Stomach (tissue), 8 donors: ENCODE measurements at regions not wholly inside any gene's neighbourhood (a gene's known extent, or its start where the extent isn't known, plus 50 kb on each side); places are given as distances from the start of the nearest gene placed in this dataset.

Source experiments
- DNase-seq, 2 donors: peaks; one replicate each; pipeline versions ENCODE4 v3.0.0 to v3.0.0-alpha.2; 2013 to 2019
- H3K27ac ChIP-seq, 5 donors: fragments of 200-600 bp in 4 of 5; sonication (generic) in 4 of 5; one replicate each; pipeline ENCODE4 v1.5.1; 2013 to 2019; ENCODE audit warnings: mild to moderate bottlenecking in 1 of 5, moderate library complexity in 1 of 5
- H3K27me3 ChIP-seq, 3 donors: fragments of 200-600 bp; sonication (generic); one replicate each; pipeline ENCODE4 v1.5.1; 2017 to 2019; ENCODE audit warnings: mixed run types in 1 of 3
- H3K36me3 ChIP-seq, 4 donors: fragments of 200-600 bp; sonication (generic); 1 replicate in 3 of 4; 2 replicates in 1 of 4; pipeline ENCODE4 v1.5.1; 2016 to 2019
- H3K4me1 ChIP-seq, 4 donors: fragments of 200-600 bp; sonication (generic); one replicate each; pipeline ENCODE4 v1.5.1; 2016 to 2019
- H3K4me3 ChIP-seq, 4 donors: fragments of 200-600 bp; sonication (generic) in 3 of 4; one replicate each; pipeline ENCODE4 v1.5.1; 2016 to 2019; ENCODE audit warnings: mild to moderate bottlenecking in 1 of 4
- H3K9me3 ChIP-seq, 4 donors: fragments of 200-600 bp; sonication (generic); one replicate each; pipeline ENCODE4 v1.5.1; 2016 to 2019
- EP300 ChIP-seq: sonication (generic); formaldehyde crosslinking; IDR thresholded peaks from one replicate; pipeline ENCODE4 v1.6.1; 2017; ENCODE audit warnings: antibody characterized with exemption
- POLR2A ChIP-seq, 4 donors: fragments of 450-650 bp; IDR thresholded peaks; one replicate each; pipeline ENCODE4 v1.6.1; 2016; ENCODE audit warnings: antibody characterized with exemption in 4 of 4, control low read depth in 2 of 4, mild to moderate bottlenecking in 1 of 4, moderate library complexity in 1 of 4
- POLR2AphosphoS5 ChIP-seq, 3 donors: sonication (generic); formaldehyde crosslinking; IDR thresholded peaks; one replicate each; pipeline ENCODE4 v1.6.1; 2016; ENCODE audit warnings: antibody characterized with exemption in 3 of 3
- WGBS, 5 donors: extraction: QIAGEN DNeasy Blood & Tissue Kit in 3 of 5; methylation state at CpG; one replicate each; pipeline versions ENCODE4 v1.1.5 to v1.1.7; 2013 to 2018; 5-methylcytosine and 5-hydroxymethylcytosine counted together
- intact Hi-C: fragments of 100-400 bp; cut with DNase I; formaldehyde crosslinking; loops from one replicate; pipeline ENCODE4 v1.15.1; 2023; ENCODE audit warnings: low total_unique reads
- TF ChIP-seq, protein P1 (sequence below), 7 experiments: fragments of 450-650 bp in 4 of 7; fragments of 200-600 bp in 3 of 7; sonication (generic) in 3 of 7; IDR thresholded peaks; one replicate each; pipeline ENCODE4 v1.5.1; 2016 to 2019; ENCODE audit warnings: antibody characterized with exemption in 7 of 7, control low read depth in 2 of 7, mild to moderate bottlenecking in 1 of 7
- donor health status: healthy with polysubstance abuse.
- donor health status: Bipolar disorder and iron deficiency.
- donor health status: healthy.

- no peak for TF ChIP-seq POLR2AphosphoS5 (IDR thresholded peaks at IDR 0.05)
- no peak for TF ChIP-seq POLR2A (IDR thresholded peaks at IDR 0.05)
- no peak for TF ChIP-seq EP300
- TF ChIP-seq, protein P1, sequence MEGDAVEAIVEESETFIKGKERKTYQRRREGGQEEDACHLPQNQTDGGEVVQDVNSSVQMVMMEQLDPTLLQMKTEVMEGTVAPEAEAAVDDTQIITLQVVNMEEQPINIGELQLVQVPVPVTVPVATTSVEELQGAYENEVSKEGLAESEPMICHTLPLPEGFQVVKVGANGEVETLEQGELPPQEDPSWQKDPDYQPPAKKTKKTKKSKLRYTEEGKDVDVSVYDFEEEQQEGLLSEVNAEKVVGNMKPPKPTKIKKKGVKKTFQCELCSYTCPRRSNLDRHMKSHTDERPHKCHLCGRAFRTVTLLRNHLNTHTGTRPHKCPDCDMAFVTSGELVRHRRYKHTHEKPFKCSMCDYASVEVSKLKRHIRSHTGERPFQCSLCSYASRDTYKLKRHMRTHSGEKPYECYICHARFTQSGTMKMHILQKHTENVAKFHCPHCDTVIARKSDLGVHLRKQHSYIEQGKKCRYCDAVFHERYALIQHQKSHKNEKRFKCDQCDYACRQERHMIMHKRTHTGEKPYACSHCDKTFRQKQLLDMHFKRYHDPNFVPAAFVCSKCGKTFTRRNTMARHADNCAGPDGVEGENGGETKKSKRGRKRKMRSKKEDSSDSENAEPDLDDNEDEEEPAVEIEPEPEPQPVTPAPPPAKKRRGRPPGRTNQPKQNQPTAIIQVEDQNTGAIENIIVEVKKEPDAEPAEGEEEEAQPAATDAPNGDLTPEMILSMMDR (IDR thresholded peaks at IDR 0.05): no peak
- no peaks in the 10 kb centered on the region for H3K27me3 ChIP-seq
- no peak overlapping the region for H3K4me3 ChIP-seq
- no peak for DNase-seq
- no peaks in the 10 kb centered on the region for H3K4me1 ChIP-seq
- WGBS, 5 donors: 85 to 96% (median 92%) methylated on average over 2 of the region's 2 CpGs
- no peak overlapping the region for H3K27ac ChIP-seq
- H3K9me3 ChIP-seq: peaks cover 0 to 3% (median 0%) of the 10 kb centered on the region in 4 donors
- intact Hi-C loops: no loop called here
- no peaks in the 10 kb centered on the region for H3K36me3 ChIP-seq
Measured at GRCh38 chr2:118657466-118657865, 190.0 kb downstream of the EN1 start.

- no peaks in the 10 kb centered on the region for H3K27me3 ChIP-seq
- TF ChIP-seq EP300 (no peak), POLR2A (IDR thresholded peaks at IDR 0.05) (no peak), POLR2AphosphoS5 (IDR thresholded peaks at IDR 0.05) (no peak)
- TF ChIP-seq, protein P1 (IDR thresholded peaks at IDR 0.05): no peak
- peak in 1 of 2 donors; percentile 30 for DNase-seq
- H3K4me3 ChIP-seq: no peak overlapping the region
- intact Hi-C loops: no loop called here
- no peaks in the 10 kb centered on the region for H3K36me3 ChIP-seq
- peaks cover 0 to 10% (median 7%) of the 10 kb centered on the region in 4 donors for H3K9me3 ChIP-seq
- WGBS, 5 donors: 50 to 74% (median 64%) methylated on average over 1 of the region's 1 CpG
- H3K27ac ChIP-seq: no peak overlapping the region
- H3K4me1 ChIP-seq: no peaks in the 10 kb centered on the region
Measured at GRCh38 chr2:118654945-118655344, 192.5 kb downstream of the EN1 start.

DNA sequence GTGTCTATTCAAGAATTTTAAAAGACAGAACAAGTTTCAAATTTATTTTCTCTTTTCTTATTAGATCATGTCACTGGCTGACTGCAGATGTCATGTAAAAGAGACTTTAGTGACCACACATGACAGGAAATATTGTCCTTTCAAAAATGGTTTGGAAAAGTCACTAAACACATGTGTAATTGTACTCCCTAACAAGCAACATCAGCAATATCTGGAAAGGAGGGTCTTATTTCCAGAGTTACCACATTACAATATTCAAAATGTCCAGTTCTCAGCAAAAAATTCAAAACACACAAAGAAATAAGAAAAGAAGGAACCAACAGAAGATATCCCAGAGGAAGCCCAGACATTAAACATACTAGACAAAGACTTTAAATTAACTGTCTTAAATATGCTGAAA, 197.1 kb downstream of the EN1 start:
- no peak for DNase-seq
- intact Hi-C loops: no loop called here
- no peaks in the 10 kb centered on the region for H3K36me3 ChIP-seq
- no peak overlapping the region for H3K4me3 ChIP-seq
- H3K27ac ChIP-seq: no peak overlapping the region
- TF ChIP-seq EP300 (no peak), POLR2A (IDR thresholded peaks at IDR 0.05) (no peak), POLR2AphosphoS5 (IDR thresholded peaks at IDR 0.05) (no peak)
- TF ChIP-seq, protein P1 (IDR thresholded peaks at IDR 0.05): no peak
- no peaks in the 10 kb centered on the region for H3K27me3 ChIP-seq
- peaks cover 0 to 10% (median 7%) of the 10 kb centered on the region in 4 donors for H3K9me3 ChIP-seq
- no peaks in the 10 kb centered on the region for H3K4me1 ChIP-seq

- no peak overlapping the region for H3K4me3 ChIP-seq
- 62 to 76% (median 68%) methylated on average over 7 of the region's 7 CpGs for WGBS, 5 donors
- no peak overlapping the region for H3K27ac ChIP-seq
- intact Hi-C loops: no loop called here
- H3K27me3 ChIP-seq: no peaks in the 10 kb centered on the region
- no peak for DNase-seq
- no peaks in the 10 kb centered on the region for H3K4me1 ChIP-seq
- peaks cover 0 to under 1% (median under 1%) of the 10 kb centered on the region in 4 donors for H3K9me3 ChIP-seq
- TF ChIP-seq POLR2AphosphoS5 (IDR thresholded peaks at IDR 0.05): no peak
- no peaks in the 10 kb centered on the region for H3K36me3 ChIP-seq
Measured at GRCh38 chr2:118645876-118646275, 201.6 kb downstream of the EN1 start.

GRCh38 chr2:118644190-118644589, 203.3 kb downstream of the EN1 start:
- Histone ChIP-seq H3K36me3 (no peaks in the 10 kb centered on the region), H3K27me3 (no peaks in the 10 kb centered on the region), H3K4me1 (no peaks in the 10 kb centered on the region), H3K9me3 (no peaks in the 10 kb centered on the region), H3K4me3 (no peak overlapping the region), H3K27ac (no peak overlapping the region)
- TF ChIP-seq POLR2A (IDR thresholded peaks at IDR 0.05): no peak
- no peak for TF ChIP-seq POLR2AphosphoS5 (IDR thresholded peaks at IDR 0.05)
- TF ChIP-seq EP300: no peak
- TF ChIP-seq, protein P1 (IDR thresholded peaks at IDR 0.05): no peak
- WGBS, 5 donors: 11 to 31% (median 19%) methylated on average over 4 of the region's 4 CpGs
- intact Hi-C loops: no loop called here
- no peak for DNase-seq
